Cardiac fibroblast (primary cell): ENCODE measurements at regions not wholly inside any gene's neighbourhood (a gene's known extent, or its start where the extent isn't known, plus 50 kb on each side); places are given as distances from the start of the nearest gene placed in this dataset.
"Not testable (repeated sequence)": the region's sequence is repeated elsewhere in the genome, so short reads cannot be mapped to it uniquely, and the experiment has no call there.

Experiments used
- DNase-seq, 2 donors: peaks; one replicate each; pipeline versions ENCODE4 v3.0.0 to v3.0.0-alpha.2; 2010; ENCODE audit warnings: low read depth in 2 of 2
- H3K4me3 ChIP-seq, 2 donors: replicated peaks in 1 of 2; 1 replicate in 1 of 2; 2 replicates in 1 of 2; pipeline ENCODE4 v1.5.1; 2011; ENCODE audit warnings: low read depth in 2 of 2, low read length in 2 of 2, mild to moderate bottlenecking in 2 of 2, moderate library complexity in 1 of 2
- CTCF ChIP-seq: IDR thresholded peaks from one replicate; pipeline ENCODE4 v1.5.1; 2011; ENCODE audit warnings: low read depth, mild to moderate bottlenecking, low read length, inconsistent platforms

- DNase-seq, H3K4me3 ChIP-seq: not testable (repeated sequence)
These were observed 828.8 kb downstream of the TMEM121 start for GRCh38 chr14:106355007-106355791.

- DNase-seq, H3K4me3 ChIP-seq: not testable (repeated sequence)
These were observed 829.7 kb downstream of the TMEM121 start for GRCh38 chr14:106355881-106356642.

DNA sequence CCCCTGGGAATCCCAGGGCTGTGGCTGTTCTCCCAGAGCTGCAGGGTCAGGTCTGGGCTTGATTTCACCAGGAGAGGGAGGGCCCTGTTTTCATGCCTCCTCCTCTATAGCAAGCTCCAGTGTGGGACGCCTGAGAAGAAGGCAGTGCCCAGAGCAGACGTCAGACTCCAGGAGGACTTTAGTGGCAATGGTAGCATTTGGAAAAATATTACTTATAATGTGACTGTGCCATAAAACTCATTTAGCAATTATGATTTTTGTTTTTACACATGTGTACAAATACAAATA, 830.2 kb downstream of the TMEM121 start:
- not testable (repeated sequence) for H3K4me3 ChIP-seq, DNase-seq

DNA sequence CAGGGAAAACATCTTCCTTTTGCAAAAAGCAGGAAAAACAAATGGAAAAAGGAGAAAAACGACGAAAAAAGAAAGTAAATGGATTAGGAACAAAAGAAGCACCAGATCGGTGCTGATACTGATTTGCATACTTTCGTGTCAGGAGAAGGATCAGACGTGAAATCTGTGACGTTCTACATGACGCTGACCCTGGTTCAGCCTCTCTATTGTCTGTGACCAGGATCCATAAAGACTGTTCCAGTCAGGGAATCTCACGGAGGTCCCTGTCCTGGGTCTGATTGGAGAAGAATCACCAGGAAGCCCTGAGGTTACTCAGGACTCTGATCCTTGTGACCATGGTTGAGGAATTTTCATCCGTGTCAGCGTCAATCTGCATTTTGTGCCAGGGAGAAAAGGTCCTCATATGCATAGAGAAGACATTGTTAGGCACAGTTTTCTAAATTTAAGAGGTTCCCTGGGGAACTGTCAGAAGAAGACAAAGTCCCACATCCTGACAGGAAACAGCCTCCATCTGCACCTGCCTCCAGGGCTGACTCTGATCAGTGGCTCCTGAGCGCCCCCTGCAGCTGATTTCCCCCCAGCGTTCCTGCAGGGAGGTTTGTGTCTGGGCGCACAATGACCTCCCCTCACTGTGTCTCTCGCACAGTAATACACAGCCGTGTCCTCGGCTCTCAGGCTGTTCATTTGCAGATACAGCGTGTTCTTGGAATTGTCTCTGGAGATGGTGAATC, 832.9 kb downstream of the TMEM121 start:
- not testable (repeated sequence) for DNase-seq, H3K4me3 ChIP-seq

- not testable (repeated sequence) for DNase-seq, H3K4me3 ChIP-seq
These were observed 839.0 kb downstream of the TMEM121 start for GRCh38 chr14:106365371-106365770.

DNA sequence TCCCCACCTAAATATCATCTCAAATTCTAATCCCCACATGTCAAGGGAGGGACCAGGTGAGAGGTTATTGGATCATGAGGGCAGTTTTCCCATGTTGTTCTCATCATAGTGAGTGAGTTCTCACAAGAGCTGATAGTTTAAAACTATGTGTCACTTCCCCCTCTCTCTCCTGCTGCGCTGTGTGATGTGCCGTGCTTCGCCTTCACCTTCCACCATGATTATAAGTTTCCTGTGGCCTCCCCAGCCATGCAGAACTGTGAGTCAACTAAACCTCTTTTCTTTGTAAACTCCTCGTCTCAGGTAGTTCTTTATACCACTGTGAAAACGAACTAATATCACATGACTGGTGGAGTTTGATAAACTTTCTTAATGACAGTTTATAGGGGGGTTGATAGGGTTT, 839.5 kb downstream of the TMEM121 start:
- DNase-seq: not testable (repeated sequence)

GRCh38 chr14:106366971-106367370, 840.6 kb downstream of the TMEM121 start:
- DNase-seq, H3K4me3 ChIP-seq: not testable (repeated sequence)

More for the DNA sequence above, 839.5 kb downstream of the TMEM121 start:
- not testable (repeated sequence) for H3K4me3 ChIP-seq

DNA sequence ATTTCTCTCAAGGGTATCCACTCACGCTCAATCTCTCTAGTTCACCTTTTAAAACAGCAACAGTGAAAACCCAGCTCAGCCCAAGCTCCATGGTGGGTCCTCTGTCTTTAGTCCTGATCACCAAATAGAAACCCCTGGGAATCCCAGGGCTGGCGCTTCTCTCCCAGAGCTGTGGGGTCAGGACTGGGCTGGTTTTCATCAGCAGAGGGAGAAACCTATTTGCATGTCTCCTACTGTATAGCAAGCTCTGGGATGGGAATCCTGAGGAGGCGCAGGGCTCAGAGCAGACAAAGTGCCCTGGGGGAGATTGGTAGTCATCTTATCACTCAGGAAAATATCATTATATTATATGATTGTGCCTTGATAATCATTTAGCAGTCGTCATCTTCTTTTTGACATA, 843.1 kb downstream of the TMEM121 start:
- not testable (repeated sequence) for DNase-seq, H3K4me3 ChIP-seq

DNA sequence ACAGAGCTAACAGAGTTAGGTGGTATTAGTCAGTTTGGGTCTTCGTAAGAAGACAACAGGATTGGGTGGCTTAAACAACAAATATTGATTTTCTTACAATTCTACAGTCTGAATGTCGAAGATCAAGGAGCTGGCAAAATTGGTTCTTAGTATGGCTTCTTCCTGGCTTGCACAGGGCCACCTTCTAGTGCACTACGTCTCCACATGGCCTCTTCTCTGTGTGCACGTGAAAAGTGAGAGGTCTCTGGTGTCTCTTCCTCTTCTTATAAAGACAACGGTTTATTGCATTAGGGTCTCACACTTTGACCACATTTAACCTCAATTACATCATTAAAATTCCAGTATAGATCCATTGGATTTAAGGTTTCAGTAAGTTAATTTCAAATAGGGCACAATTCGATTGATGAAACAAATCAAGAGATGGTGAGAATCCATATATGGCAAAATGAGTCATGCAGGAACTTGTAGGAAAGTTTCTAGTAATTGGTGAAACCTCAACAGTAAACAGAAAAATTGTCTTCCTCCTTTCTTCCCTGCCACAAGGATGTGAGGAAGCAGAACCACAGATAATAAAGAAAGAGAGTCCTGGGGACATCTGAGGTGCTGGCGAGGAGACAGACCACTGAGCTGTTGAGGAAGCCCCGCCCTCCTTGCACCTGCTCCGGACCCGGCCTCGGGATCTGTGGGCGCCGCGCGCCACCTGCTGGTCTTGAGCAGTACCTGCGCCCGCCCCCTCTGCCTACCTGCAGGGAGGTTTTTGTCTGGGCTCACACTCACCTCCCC, 846.7 kb downstream of the TMEM121 start:
- peak; percentile 26 for TF ChIP-seq CTCF
- no peak overlapping the region for H3K4me3 ChIP-seq
- DNase-seq: peak in 1 of 2 donors; percentile 8

DNA sequence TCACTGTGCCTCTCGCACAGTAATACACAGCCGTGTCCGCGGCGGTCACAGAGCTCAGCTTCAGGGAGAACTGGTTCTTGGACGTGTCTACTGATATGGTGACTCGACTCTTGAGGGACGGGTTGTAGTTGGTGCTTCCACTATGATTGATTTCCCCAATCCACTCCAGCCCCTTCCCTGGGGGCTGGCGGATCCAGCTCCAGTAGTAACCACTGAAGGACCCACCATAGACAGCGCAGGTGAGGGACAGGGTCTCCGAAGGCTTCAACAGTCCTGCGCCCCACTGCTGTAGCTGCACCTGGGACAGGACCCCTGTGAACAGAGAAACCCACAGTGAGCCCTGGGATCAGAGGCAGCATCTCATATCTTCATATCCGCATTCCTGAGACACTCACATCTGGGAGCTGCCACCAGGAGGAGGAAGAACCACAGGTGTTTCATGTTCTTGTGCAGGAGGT, 847.3 kb downstream of the TMEM121 start:
- not testable (repeated sequence) for DNase-seq, H3K4me3 ChIP-seq

- no peak for DNase-seq
- no peak overlapping the region for H3K4me3 ChIP-seq
- no peak for TF ChIP-seq CTCF
These were observed 851.0 kb downstream of the TMEM121 start for GRCh38 chr14:106377432-106377831.
